Activated CD4-positive, alpha-beta T cell treated with anti-CD3 and anti-CD28 coated beads for 36 hours (primary cell): ENCODE measurements at regions not wholly inside any gene's neighbourhood (a gene's known extent, or its start where the extent isn't known, plus 50 kb on each side); places are given as distances from the start of the nearest gene placed in this dataset.

Experiments
- ATAC-seq: fragments of 200-7000 bp; cut with Tn5 transposase; one replicate; pipeline ENCODE4 v1.10.0; 2021; ENCODE audit warnings: mild to moderate bottlenecking, moderate library complexity
- CTCF ChIA-PET: fragments of 350-600 bp; sonication (Branson Sonifier 250); formaldehyde crosslinking; loops from one replicate; lab custom pipeline; 2021; ENCODE audit warnings: antibody characterized with exemption; lab: Charles Lee
- POLR2A ChIA-PET: fragments of 350-600 bp; sonication (Branson Sonifier 250); formaldehyde crosslinking; loops from one replicate; lab custom pipeline; 2021; ENCODE audit warnings: antibody characterized with exemption, inconsistent platforms; lab: Charles Lee
- DNase-seq: peaks from one replicate; pipeline ENCODE4 v3.0.0-alpha.2; 2020
- H3K27ac Mint-ChIP-seq: one replicate; pipeline ENCODE4 v1.8.0; 2021; ENCODE audit warnings: mixed read lengths
- H3K27me3 Mint-ChIP-seq: one replicate; pipeline ENCODE4 v1.8.0; 2021; ENCODE audit warnings: mixed read lengths
- H3K36me3 Mint-ChIP-seq: one replicate; pipeline ENCODE4 v1.8.0; 2021; ENCODE audit warnings: low read depth, mixed read lengths
- H3K4me1 Mint-ChIP-seq: one replicate; pipeline ENCODE4 v1.8.0; 2021; ENCODE audit warnings: mixed read lengths
- H3K4me3 Mint-ChIP-seq: one replicate; pipeline ENCODE4 v1.8.0; 2021; ENCODE audit warnings: mild to moderate bottlenecking, moderate library complexity, mixed read lengths
- H3K9me3 Mint-ChIP-seq: one replicate; pipeline ENCODE4 v1.8.0; 2021; ENCODE audit warnings: low read depth, mixed read lengths
- intact Hi-C, 2 experiments: fragments of 100-400 bp; cut with DNase I in 1 of 2; cut with micrococcal nuclease in 1 of 2; formaldehyde crosslinking; loops; one replicate each; pipeline versions ENCODE4 v1.14.2 to v1.15.1; 2022 to 2024; cut with DNase I, micrococcal nuclease

GRCh38 chr4:126969360-126970235 lies 663.2 kb upstream of the INTU start:
- H3K36me3 Mint-ChIP-seq = no peaks in the 10 kb centered on the region
- ATAC-seq (no peak), DNase-seq (no peak)
- ChIA-PET CTCF (interaction anchor here (0.7 kb wide), 1 partner anchor 1292 kb away, joined by 3 read pairs; no protein-coding TSS in a partner anchor), POLR2A (no interaction called here)
- H3K27ac Mint-ChIP-seq = no peak overlapping the region
- H3K4me3 Mint-ChIP-seq = no peak overlapping the region
- no peaks in the 10 kb centered on the region for H3K4me1 Mint-ChIP-seq
- peaks cover 7% of the 10 kb centered on the region for H3K9me3 Mint-ChIP-seq
- intact Hi-C loops = no loop called here
- H3K27me3 Mint-ChIP-seq = no peaks in the 10 kb centered on the region

GRCh38 chr4:126973201-126973600 lies 659.6 kb upstream of the INTU start:
- Mint-ChIP-seq H3K36me3 (no peaks in the 10 kb centered on the region), H3K4me1 (no peaks in the 10 kb centered on the region), H3K27me3 (no peaks in the 10 kb centered on the region), H3K4me3 (no peak overlapping the region), H3K27ac (no peak overlapping the region), H3K9me3 (peaks cover 12% of the 10 kb centered on the region)
- ATAC-seq (no peak), DNase-seq (no peak)
- ChIA-PET CTCF (no interaction called here), POLR2A (no interaction called here)
- intact Hi-C loops = no loop called here

GRCh38 chr4:126976850-126977632 lies 655.7 kb upstream of the INTU start:
- Mint-ChIP-seq H3K9me3 (peaks cover 14% of the 10 kb centered on the region), H3K4me1 (no peaks in the 10 kb centered on the region), H3K27me3 (no peaks in the 10 kb centered on the region), H3K36me3 (no peaks in the 10 kb centered on the region), H3K4me3 (no peak overlapping the region), H3K27ac (no peak overlapping the region)
- intact Hi-C loops = no loop called here
- ATAC-seq (no peak), DNase-seq (no peak)
- ChIA-PET POLR2A (no interaction called here), CTCF (no interaction called here)

- POLR2A ChIA-PET = no interaction called here
- CTCF ChIA-PET = no interaction called here
- no peaks in the 10 kb centered on the region for H3K4me1 Mint-ChIP-seq
Observed at GRCh38 chr4:126986005-126986404, 646.8 kb upstream of the INTU start.

GRCh38 chr4:126986828-126987227 lies 645.9 kb upstream of the INTU start:
- peaks cover 13% of the 10 kb centered on the region for H3K9me3 Mint-ChIP-seq
- ChIA-PET CTCF (interaction anchor here (0.6 to 0.8 kb wide), 2 partner anchors 22 to 148 kb away, joined by 3 read pairs; no protein-coding TSS in a partner anchor), POLR2A (no interaction called here)
- DNase-seq (no peak), ATAC-seq (no peak)
- no peak overlapping the region for H3K27ac Mint-ChIP-seq
- no peaks in the 10 kb centered on the region for H3K27me3 Mint-ChIP-seq
- H3K36me3 Mint-ChIP-seq = no peaks in the 10 kb centered on the region
- H3K4me1 Mint-ChIP-seq = no peaks in the 10 kb centered on the region
- intact Hi-C loops = no loop called here
- H3K4me3 Mint-ChIP-seq = no peak overlapping the region

More at GRCh38 chr4:126986005-126986404, 646.8 kb upstream of the INTU start:
- Mint-ChIP-seq H3K4me3 (no peak overlapping the region), H3K27me3 (no peaks in the 10 kb centered on the region), H3K36me3 (no peaks in the 10 kb centered on the region), H3K9me3 (peaks cover 13% of the 10 kb centered on the region), H3K27ac (no peak overlapping the region)
- intact Hi-C loops = no loop called here
- ATAC-seq (no peak), DNase-seq (no peak)

- POLR2A ChIA-PET = no interaction called here
- Mint-ChIP-seq H3K27me3 (no peaks in the 10 kb centered on the region), H3K4me1 (no peaks in the 10 kb centered on the region), H3K36me3 (no peaks in the 10 kb centered on the region), H3K9me3 (peaks cover 8% of the 10 kb centered on the region), H3K4me3 (no peak overlapping the region), H3K27ac (no peak overlapping the region)
- CTCF ChIA-PET = no interaction called here
- intact Hi-C loops = no loop called here
- ATAC-seq = no peak
- no peak for DNase-seq
Observed at GRCh38 chr4:126991965-126992364, 640.8 kb upstream of the INTU start.

GRCh38 chr4:126992910-126993309 lies 639.8 kb upstream of the INTU start:
- DNase-seq = no peak
- CTCF ChIA-PET = no interaction called here

GRCh38 chr4:126993351-126993750 lies 639.4 kb upstream of the INTU start:
- intact Hi-C loops = no loop called here
- POLR2A ChIA-PET = no interaction called here
- H3K27ac Mint-ChIP-seq = no peak overlapping the region
- H3K4me1 Mint-ChIP-seq = no peaks in the 10 kb centered on the region
- H3K27me3 Mint-ChIP-seq = no peaks in the 10 kb centered on the region
- DNase-seq = no peak
- no peak for ATAC-seq
- no peak overlapping the region for H3K4me3 Mint-ChIP-seq
- CTCF ChIA-PET = no interaction called here
- no peaks in the 10 kb centered on the region for H3K36me3 Mint-ChIP-seq
- H3K9me3 Mint-ChIP-seq = peaks cover 8% of the 10 kb centered on the region

More at GRCh38 chr4:126992910-126993309, 639.8 kb upstream of the INTU start:
- intact Hi-C loops = no loop called here
- POLR2A ChIA-PET = no interaction called here
- Mint-ChIP-seq H3K4me1 (no peaks in the 10 kb centered on the region), H3K27ac (no peak overlapping the region), H3K36me3 (no peaks in the 10 kb centered on the region), H3K9me3 (peaks cover 8% of the 10 kb centered on the region), H3K4me3 (no peak overlapping the region), H3K27me3 (no peaks in the 10 kb centered on the region)
- no peak for ATAC-seq

- Mint-ChIP-seq H3K4me3 (no peak overlapping the region), H3K9me3 (peaks cover 10% of the 10 kb centered on the region), H3K36me3 (no peaks in the 10 kb centered on the region), H3K27me3 (no peaks in the 10 kb centered on the region), H3K4me1 (no peaks in the 10 kb centered on the region), H3K27ac (no peak overlapping the region)
- intact Hi-C loops = no loop called here
- ATAC-seq (no peak), DNase-seq (no peak)
- ChIA-PET CTCF (no interaction called here), POLR2A (no interaction called here)
Observed at GRCh38 chr4:126995235-126995634, 637.5 kb upstream of the INTU start.

- DNase-seq (no peak), ATAC-seq (no peak)
- ChIA-PET CTCF (no interaction called here), POLR2A (no interaction called here)
- Mint-ChIP-seq H3K9me3 (peaks cover 7% of the 10 kb centered on the region), H3K36me3 (no peaks in the 10 kb centered on the region), H3K4me3 (no peak overlapping the region), H3K27ac (no peak overlapping the region), H3K4me1 (no peaks in the 10 kb centered on the region), H3K27me3 (no peaks in the 10 kb centered on the region)
- intact Hi-C loops = no loop called here
Observed at GRCh38 chr4:127000110-127000509, 632.6 kb upstream of the INTU start.

- Mint-ChIP-seq H3K4me3 (no peak overlapping the region), H3K36me3 (no peaks in the 10 kb centered on the region), H3K4me1 (no peaks in the 10 kb centered on the region), H3K27ac (no peak overlapping the region), H3K27me3 (no peaks in the 10 kb centered on the region), H3K9me3 (peaks cover 6% of the 10 kb centered on the region)
- no peak for ATAC-seq
- ChIA-PET POLR2A (no interaction called here), CTCF (no interaction called here)
- DNase-seq = no peak
- intact Hi-C loops = no loop called here
Observed at GRCh38 chr4:127000846-127001245, 631.9 kb upstream of the INTU start.

- Mint-ChIP-seq H3K27ac (no peak overlapping the region), H3K4me1 (no peaks in the 10 kb centered on the region), H3K36me3 (no peaks in the 10 kb centered on the region), H3K9me3 (peaks cover 6% of the 10 kb centered on the region), H3K4me3 (no peak overlapping the region), H3K27me3 (no peaks in the 10 kb centered on the region)
- intact Hi-C loops = no loop called here
- DNase-seq = no peak
- POLR2A ChIA-PET = no interaction called here
- no peak for ATAC-seq
- CTCF ChIA-PET = no interaction called here
Observed at GRCh38 chr4:127001933-127002332, 630.8 kb upstream of the INTU start.
